RWPE2 (cell line): ENCODE measurements at regions not wholly inside any gene's neighbourhood (a gene's known extent, or its start where the extent isn't known, plus 50 kb on each side); places are given as distances from the start of the nearest gene placed in this dataset.

ENCODE experiments used
- ATAC-seq: fragments of 200-7000 bp; cut with Tn5 transposase; 3 replicates; pipeline ENCODE4 v1.9.1; 2021; ENCODE audit warnings: low read depth
- DNase-seq: peaks from one replicate; pipeline ENCODE4 v3.0.0-alpha.2; 2020; ENCODE audit warnings: low spot score
- H3K27ac ChIP-seq: fragments of 450-650 bp; 2 replicates; pipeline ENCODE4 v1.5.1; 2017; ENCODE audit warnings: mild to moderate bottlenecking; ENCODE audit not compliant: poor library complexity, severe bottlenecking
- H3K27me3 ChIP-seq: fragments of 250-450 bp; sonication (Bioruptor Pico); 2 replicates; pipeline ENCODE4 v1.5.1; 2021; ENCODE audit warnings: mild to moderate bottlenecking, moderate library complexity; ENCODE audit not compliant: insufficient read depth, poor library complexity, severe bottlenecking
- H3K36me3 ChIP-seq: fragments of 250-450 bp; sonication (Bioruptor Pico); 2 replicates; pipeline ENCODE4 v1.5.1; 2020; ENCODE audit warnings: low read depth, mild to moderate bottlenecking, moderate library complexity
- H3K4me1 ChIP-seq: fragments of 250-450 bp; sonication (Bioruptor Pico); 2 replicates; pipeline ENCODE4 v1.5.1; 2021; ENCODE audit warnings: mild to moderate bottlenecking, moderate library complexity; ENCODE audit not compliant: insufficient read depth, poor library complexity, severe bottlenecking
- H3K4me3 ChIP-seq: fragments of 250-450 bp; sonication (Bioruptor Pico); 2 replicates; pipeline ENCODE4 v1.5.1; 2021; ENCODE audit warnings: mild to moderate bottlenecking, moderate library complexity; ENCODE audit not compliant: severe bottlenecking
- H3K9me3 ChIP-seq: fragments of 250-450 bp; sonication (Bioruptor Pico); 2 replicates; pipeline ENCODE4 v1.5.1; 2021; ENCODE audit warnings: mild to moderate bottlenecking, moderate library complexity; ENCODE audit not compliant: severe bottlenecking
- TF ChIP-seq, protein P1 (sequence below): fragments of 450-650 bp; IDR thresholded peaks from one replicate; pipeline ENCODE4 v1.5.1; 2017; ENCODE audit warnings: mild to moderate bottlenecking, moderate library complexity; ENCODE audit not compliant: poor library complexity, severe bottlenecking

DNA sequence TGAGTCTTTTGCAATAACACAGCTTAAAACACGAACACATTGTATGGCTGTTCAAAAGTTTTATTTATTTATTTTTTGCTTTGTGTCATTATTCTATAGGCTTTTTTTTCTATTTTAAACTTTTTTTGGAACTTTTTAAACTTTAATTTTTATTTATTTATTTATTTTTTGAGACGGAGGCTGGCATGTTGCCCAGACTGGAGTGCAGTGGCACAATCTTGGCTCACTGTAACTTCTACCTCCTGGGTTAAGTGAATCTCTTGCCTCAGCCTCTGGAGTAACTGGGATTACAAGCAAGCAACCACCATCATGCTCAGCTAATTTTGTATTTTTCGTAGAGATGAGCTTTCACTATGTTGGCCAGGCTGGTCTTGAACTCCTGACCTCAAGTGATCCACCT is 88.3 kb upstream of the GADD45A start:
- no peak overlapping the region for H3K27ac ChIP-seq
- H3K4me1 ChIP-seq: no peaks in the 10 kb centered on the region
- TF ChIP-seq, protein P1, sequence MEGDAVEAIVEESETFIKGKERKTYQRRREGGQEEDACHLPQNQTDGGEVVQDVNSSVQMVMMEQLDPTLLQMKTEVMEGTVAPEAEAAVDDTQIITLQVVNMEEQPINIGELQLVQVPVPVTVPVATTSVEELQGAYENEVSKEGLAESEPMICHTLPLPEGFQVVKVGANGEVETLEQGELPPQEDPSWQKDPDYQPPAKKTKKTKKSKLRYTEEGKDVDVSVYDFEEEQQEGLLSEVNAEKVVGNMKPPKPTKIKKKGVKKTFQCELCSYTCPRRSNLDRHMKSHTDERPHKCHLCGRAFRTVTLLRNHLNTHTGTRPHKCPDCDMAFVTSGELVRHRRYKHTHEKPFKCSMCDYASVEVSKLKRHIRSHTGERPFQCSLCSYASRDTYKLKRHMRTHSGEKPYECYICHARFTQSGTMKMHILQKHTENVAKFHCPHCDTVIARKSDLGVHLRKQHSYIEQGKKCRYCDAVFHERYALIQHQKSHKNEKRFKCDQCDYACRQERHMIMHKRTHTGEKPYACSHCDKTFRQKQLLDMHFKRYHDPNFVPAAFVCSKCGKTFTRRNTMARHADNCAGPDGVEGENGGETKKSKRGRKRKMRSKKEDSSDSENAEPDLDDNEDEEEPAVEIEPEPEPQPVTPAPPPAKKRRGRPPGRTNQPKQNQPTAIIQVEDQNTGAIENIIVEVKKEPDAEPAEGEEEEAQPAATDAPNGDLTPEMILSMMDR: no peak
- ATAC-seq (no peak), DNase-seq (no peak)
- H3K36me3 ChIP-seq: no peaks in the 10 kb centered on the region
- H3K27me3 ChIP-seq: no peaks in the 10 kb centered on the region
- H3K9me3 ChIP-seq: no peaks in the 10 kb centered on the region
- no peak overlapping the region for H3K4me3 ChIP-seq

DNA sequence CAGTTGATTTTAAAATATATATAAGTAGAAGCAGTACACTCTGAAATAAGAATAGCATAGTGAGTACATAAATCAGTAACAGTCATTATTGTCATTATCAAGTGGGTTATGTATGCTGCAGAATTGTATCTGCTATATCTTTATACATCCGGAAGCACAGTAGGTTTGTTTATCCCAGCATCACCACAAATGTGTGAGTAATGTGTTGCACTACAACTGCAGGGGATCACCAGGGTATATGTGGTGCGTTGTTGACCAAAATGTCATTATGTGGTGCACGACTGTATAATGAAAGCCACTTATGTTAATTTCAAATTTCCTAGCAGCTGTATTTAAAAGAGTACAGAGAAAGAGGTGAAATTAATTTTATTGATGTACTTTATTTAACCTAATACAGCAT is 87.7 kb upstream of the GADD45A start:
- Histone ChIP-seq H3K4me1 (no peaks in the 10 kb centered on the region), H3K36me3 (no peaks in the 10 kb centered on the region)
- no peak for ATAC-seq

DNA sequence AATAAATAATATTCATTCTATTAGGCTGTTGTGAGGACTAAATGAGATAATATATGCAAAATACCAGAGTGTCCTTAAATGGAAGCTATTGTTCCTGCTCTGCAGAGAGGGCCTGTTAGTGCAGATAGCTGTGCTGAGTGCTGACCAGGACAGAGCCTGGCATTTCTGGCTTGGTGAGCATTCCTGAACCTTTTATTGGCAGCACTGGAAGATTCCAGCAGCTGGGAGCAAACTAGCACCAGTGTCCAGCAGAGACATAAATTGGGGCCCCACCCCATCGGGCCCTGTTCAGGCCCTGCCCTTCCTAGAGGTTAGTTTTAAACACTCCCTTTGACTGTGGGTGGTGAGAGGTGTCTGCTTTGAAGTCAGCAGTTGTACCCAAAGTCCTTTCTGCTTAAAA is 85.9 kb upstream of the GADD45A start:
- ATAC-seq: peak; percentile 35; the same call in 1 of the 3 replicates
- no peak for DNase-seq
- H3K27me3 ChIP-seq: no peaks in the 10 kb centered on the region

More for the DNA sequence above, 87.7 kb upstream of the GADD45A start:
- Histone ChIP-seq H3K4me3 (no peak overlapping the region), H3K27ac (no peak overlapping the region), H3K9me3 (no peaks in the 10 kb centered on the region), H3K27me3 (no peaks in the 10 kb centered on the region)
- no peak for DNase-seq
- TF ChIP-seq, protein P1: no peak

DNA sequence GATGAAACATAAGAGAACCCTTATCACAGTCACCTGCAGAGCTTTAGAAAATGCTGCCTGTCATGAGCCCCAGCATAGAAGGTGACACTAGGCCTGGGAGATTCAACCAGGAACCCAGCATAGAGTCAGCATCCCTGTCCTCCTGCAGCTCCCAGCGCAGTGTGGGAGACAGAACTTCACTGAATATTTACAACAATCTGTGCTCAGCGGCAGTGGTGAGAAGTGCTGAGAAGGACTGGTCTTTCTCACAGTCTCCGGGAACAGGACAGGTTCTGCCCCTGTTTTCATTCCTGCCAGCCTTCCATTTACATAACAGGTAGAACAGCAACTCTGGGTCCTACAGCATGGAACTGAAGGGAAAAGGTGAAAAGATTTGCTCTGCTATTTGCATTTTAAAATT is 83.5 kb upstream of the GADD45A start:
- H3K4me3 ChIP-seq: no peak overlapping the region
- no peak overlapping the region for H3K27ac ChIP-seq
- DNase-seq (no peak), ATAC-seq (no peak)
- no peaks in the 10 kb centered on the region for H3K36me3 ChIP-seq
- no peaks in the 10 kb centered on the region for H3K4me1 ChIP-seq
- no peaks in the 10 kb centered on the region for H3K9me3 ChIP-seq
- H3K27me3 ChIP-seq: no peaks in the 10 kb centered on the region
- TF ChIP-seq, protein P1: no peak

More for the DNA sequence above, 85.9 kb upstream of the GADD45A start:
- H3K4me3 ChIP-seq: no peak overlapping the region
- TF ChIP-seq, protein P1: no peak
- H3K9me3 ChIP-seq: no peaks in the 10 kb centered on the region
- no peaks in the 10 kb centered on the region for H3K36me3 ChIP-seq
- H3K4me1 ChIP-seq: no peaks in the 10 kb centered on the region
- no peak overlapping the region for H3K27ac ChIP-seq

DNA sequence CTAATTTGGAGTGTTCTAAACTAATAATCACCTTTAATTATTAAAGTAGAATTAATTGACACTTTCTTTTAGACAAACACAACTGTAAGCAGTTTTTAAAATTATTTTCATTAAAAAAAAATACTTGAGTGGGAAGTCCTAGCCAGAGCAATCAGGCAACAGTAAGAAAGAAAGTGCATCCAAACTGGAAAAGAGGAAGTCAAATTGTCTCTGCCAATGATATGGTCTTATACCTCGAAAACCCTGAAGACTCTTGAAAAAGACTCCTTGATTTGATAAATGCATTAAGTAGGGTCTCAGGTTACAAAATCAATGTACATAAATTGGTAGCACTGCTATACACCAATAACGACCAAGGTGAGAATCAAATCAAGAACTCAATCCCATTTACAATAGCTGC is 83.0 kb upstream of the GADD45A start:
- H3K4me1 ChIP-seq: no peaks in the 10 kb centered on the region
- H3K27ac ChIP-seq: no peak overlapping the region
- H3K27me3 ChIP-seq: no peaks in the 10 kb centered on the region
- no peak for ATAC-seq
- no peaks in the 10 kb centered on the region for H3K36me3 ChIP-seq
- DNase-seq: no peak
- no peak overlapping the region for H3K4me3 ChIP-seq
- no peaks in the 10 kb centered on the region for H3K9me3 ChIP-seq
- TF ChIP-seq, protein P1: no peak
